DND-41 (cell line): ENCODE measurements at regions not wholly inside any gene's neighbourhood (a gene's known extent, or its start where the extent isn't known, plus 50 kb on each side); places are given as distances from the start of the nearest gene placed in this dataset.

ENCODE experiments used
- CTCF ChIP-seq: IDR thresholded peaks from 2 replicates; pipeline ENCODE4 v1.5.1; 2012; ENCODE audit warnings: borderline replicate concordance, low read length, moderate library complexity, mild to moderate bottlenecking; ENCODE audit not compliant: poor library complexity, severe bottlenecking; ENCODE audit errors: extremely low read depth
- EZH2 ChIP-seq: IDR thresholded peaks from 3 replicates; pipeline ENCODE4 v1.6.1; 2012; ENCODE audit warnings: borderline replicate concordance, low read depth, mild to moderate bottlenecking, moderate library complexity, low read length, inconsistent platforms; ENCODE audit not compliant: severe bottlenecking

GRCh38 chr6:140566781-140567277 is 1192.4 kb upstream of the CITED2 start:
- no peak for TF ChIP-seq CTCF
- no peak for TF ChIP-seq EZH2
